CD8-positive, alpha-beta memory T cell (primary cell): ENCODE measurements at regions not wholly inside any gene's neighbourhood (a gene's known extent, or its start where the extent isn't known, plus 50 kb on each side); places are given as distances from the start of the nearest gene placed in this dataset.
"Not testable (repeated sequence)": the region's sequence is repeated elsewhere in the genome, so short reads cannot be mapped to it uniquely, and the experiment has no call there.

Source experiments
- CTCF ChIA-PET: fragments of 350-600 bp; sonication (Branson Sonifier 250); formaldehyde crosslinking; loops from one replicate; lab custom pipeline; 2021; ENCODE audit warnings: antibody characterized with exemption; lab: Charles Lee
- POLR2A ChIA-PET: fragments of 350-600 bp; sonication (Branson Sonifier 250); formaldehyde crosslinking; loops from one replicate; lab custom pipeline; 2021; ENCODE audit warnings: antibody characterized with exemption; lab: Charles Lee
- DNase-seq, 5 donors: peaks; one replicate each; pipeline versions ENCODE4 v3.0.0 to v3.0.0-alpha.2; 2020 to 2022; ENCODE audit warnings: mixed read lengths in 1 of 5
- H3K27ac ChIP-seq: one replicate; pipeline ENCODE4 v1.7.0; 2013; ENCODE audit warnings: low read depth, mild to moderate bottlenecking, low read length, moderate library complexity
- H3K27me3 ChIP-seq: 2 replicates; pipeline ENCODE4 v1.7.0; 2013; ENCODE audit warnings: low read length, mild to moderate bottlenecking; ENCODE audit not compliant: insufficient read depth, poor library complexity, severe bottlenecking
- H3K36me3 ChIP-seq: 2 replicates; pipeline ENCODE4 v1.7.0; 2013; ENCODE audit warnings: mild to moderate bottlenecking, low read length, moderate library complexity; ENCODE audit not compliant: insufficient read depth
- H3K4me1 ChIP-seq: 2 replicates; pipeline ENCODE4 v1.7.0; 2013; ENCODE audit warnings: mild to moderate bottlenecking, low read length, moderate library complexity; ENCODE audit not compliant: insufficient read depth
- H3K4me3 ChIP-seq: 2 replicates; pipeline ENCODE4 v1.7.0; 2013; ENCODE audit warnings: mild to moderate bottlenecking, low read length
- H3K9me3 ChIP-seq: 2 replicates; pipeline ENCODE4 v1.7.0; 2013; ENCODE audit warnings: mild to moderate bottlenecking, low read length
- H3K27ac Mint-ChIP-seq, 8 donors: one replicate each; pipeline ENCODE4 v1.8.0; 2020 to 2021; ENCODE audit warnings: mixed read lengths in 8 of 8, mild to moderate bottlenecking in 6 of 8, inconsistent platforms in 3 of 8, moderate library complexity in 3 of 8
- H3K27me3 Mint-ChIP-seq, 2 donors: one replicate each; pipeline ENCODE4 v1.8.0; 2020 to 2021; ENCODE audit warnings: mixed read lengths in 2 of 2, mild to moderate bottlenecking in 1 of 2, moderate library complexity in 1 of 2
- H3K36me3 Mint-ChIP-seq, 3 donors: one replicate each; pipeline ENCODE4 v1.8.0; 2020 to 2021; ENCODE audit warnings: mixed read lengths in 3 of 3, inconsistent platforms in 1 of 3, mild to moderate bottlenecking in 1 of 3
- H3K4me1 Mint-ChIP-seq, 3 donors: one replicate each; pipeline ENCODE4 v1.8.0; 2020 to 2021; ENCODE audit warnings: mixed read lengths in 3 of 3, inconsistent platforms in 1 of 3, mild to moderate bottlenecking in 1 of 3
- H3K4me3 Mint-ChIP-seq, 7 donors: one replicate each; pipeline ENCODE4 v1.8.0; 2020 to 2021; ENCODE audit warnings: mixed read lengths in 7 of 7, mild to moderate bottlenecking in 6 of 7, moderate library complexity in 4 of 7, inconsistent platforms in 2 of 7
- H3K9me3 Mint-ChIP-seq, 5 donors: one replicate each; pipeline ENCODE4 v1.8.0; 2020 to 2022; ENCODE audit warnings: mixed read lengths in 5 of 5, mild to moderate bottlenecking in 3 of 5, moderate library complexity in 2 of 5, inconsistent platforms in 1 of 5

DNA sequence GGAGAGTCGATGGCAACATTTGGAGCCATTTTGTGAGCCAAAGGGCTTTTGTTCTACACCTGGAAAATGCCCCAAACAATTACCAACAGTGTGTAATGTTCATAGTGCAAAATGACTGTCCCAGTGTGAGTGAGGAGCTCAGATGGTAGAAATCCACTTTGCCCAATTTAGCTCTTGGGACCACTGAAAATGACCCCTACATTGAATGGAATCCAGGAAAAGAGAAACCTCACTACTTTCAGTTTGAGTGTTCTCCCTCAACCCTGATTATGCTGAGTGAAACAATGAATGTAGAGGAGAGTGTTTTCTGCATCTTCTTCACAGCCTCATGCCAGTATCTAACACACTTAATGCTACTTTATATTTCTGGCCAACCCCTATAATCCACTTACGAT is 84.9 kb upstream of the NRN1 start:
- ChIA-PET POLR2A (no interaction called here), CTCF (no interaction called here)
- Histone ChIP-seq H3K36me3 (no peaks in the 10 kb centered on the region), H3K27me3 (no peaks in the 10 kb centered on the region), H3K4me1 (no peaks in the 10 kb centered on the region), H3K4me3 (no peak overlapping the region), H3K27ac (no peak overlapping the region), H3K9me3 (no peaks in the 10 kb centered on the region)
- H3K4me1 Mint-ChIP-seq: peaks cover 0 to 5% (median 5%) of the 10 kb centered on the region in 3 donors
- H3K27me3 Mint-ChIP-seq: peaks cover 4 to 14% of the 10 kb centered on the region in 2 donors
- H3K36me3 Mint-ChIP-seq: no peaks in the 10 kb centered on the region
- H3K9me3 Mint-ChIP-seq: no peaks in the 10 kb centered on the region
- no peak for DNase-seq
- no peak overlapping the region for H3K4me3 Mint-ChIP-seq
- H3K27ac Mint-ChIP-seq: no peak overlapping the region

DNA sequence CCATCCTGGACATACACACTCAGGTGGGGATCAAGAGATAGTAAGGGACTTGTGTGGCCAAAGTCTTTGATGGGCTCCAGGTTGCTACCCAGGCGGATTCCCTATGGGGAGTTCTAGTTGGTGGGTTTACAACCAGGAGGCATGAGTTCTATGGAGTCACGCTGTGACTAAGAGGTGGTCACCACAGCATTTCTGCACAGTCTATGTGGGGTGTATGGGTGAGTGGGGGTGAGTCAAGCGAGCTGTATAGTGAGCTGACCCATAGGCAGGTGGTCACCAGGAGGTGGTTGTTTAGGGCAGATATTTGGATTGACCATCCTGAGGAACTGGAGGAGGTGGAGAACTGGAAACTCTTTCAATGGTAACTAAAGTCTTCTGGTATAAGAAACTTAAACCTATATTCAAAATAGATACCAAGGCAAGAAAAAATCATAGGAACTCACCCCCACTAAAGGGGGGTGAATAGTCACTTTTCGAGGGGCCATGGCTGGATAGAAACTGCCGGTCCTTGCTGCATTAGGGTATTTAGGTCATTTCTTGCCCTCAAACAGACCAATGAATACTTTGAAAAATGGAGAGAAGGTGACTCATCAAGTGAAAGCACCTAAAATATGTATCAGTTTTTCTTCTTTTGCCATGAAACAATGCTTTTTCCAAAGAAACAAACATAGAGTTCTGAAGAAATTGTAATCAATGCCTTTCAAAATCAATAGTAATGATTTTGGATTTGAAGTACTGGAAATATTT is 84.3 kb upstream of the NRN1 start:
- DNase-seq: no peak
- Mint-ChIP-seq H3K9me3 (no peaks in the 10 kb centered on the region), H3K27ac (no peak overlapping the region), H3K27me3 (peaks cover 2 to 14% of the 10 kb centered on the region in 2 donors), H3K36me3 (no peaks in the 10 kb centered on the region), H3K4me3 (no peak overlapping the region), H3K4me1 (peaks cover 0 to 5% (median 5%) of the 10 kb centered on the region in 3 donors)
- Histone ChIP-seq H3K27ac (no peak overlapping the region), H3K36me3 (no peaks in the 10 kb centered on the region), H3K4me1 (no peaks in the 10 kb centered on the region), H3K27me3 (no peaks in the 10 kb centered on the region), H3K4me3 (no peak overlapping the region), H3K9me3 (no peaks in the 10 kb centered on the region)
- ChIA-PET CTCF (no interaction called here), POLR2A (no interaction called here)

DNA sequence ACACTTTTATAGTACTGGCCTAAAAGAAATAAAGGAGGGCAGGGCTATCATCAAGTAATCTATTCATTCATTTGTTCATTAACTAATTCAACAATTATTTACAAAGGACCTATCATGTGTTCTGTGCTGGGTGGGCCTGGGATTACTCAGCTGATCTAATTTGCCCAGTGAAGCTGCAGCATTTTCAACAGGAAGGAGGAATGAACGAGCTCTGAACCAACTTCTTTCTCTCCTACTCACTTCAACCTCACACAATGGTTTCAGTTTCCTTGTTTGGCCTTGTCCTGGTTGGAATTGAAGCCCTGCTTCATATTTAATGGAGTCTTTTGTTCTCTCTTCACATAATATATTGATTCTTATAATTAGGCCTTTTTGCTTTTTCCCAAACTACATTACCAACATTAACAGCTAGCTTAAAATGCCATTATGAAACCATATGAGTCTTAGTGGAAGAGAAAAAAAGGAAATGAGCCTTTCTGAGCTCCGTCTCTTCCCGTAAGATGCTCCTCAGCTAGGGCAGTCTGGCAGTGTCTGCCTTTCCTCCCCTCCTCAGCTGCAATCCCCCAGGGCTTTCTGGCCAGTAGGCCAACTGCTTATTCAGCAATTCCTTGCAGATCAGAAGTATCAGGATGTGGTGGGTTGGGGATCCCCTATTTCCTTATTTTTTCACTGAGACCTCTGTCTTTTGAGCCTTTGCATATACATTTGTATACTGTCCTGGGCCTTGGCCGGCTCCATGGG is 79.4 kb upstream of the NRN1 start:
- Mint-ChIP-seq H3K27ac (no peak overlapping the region), H3K9me3 (peaks cover 0 to 6% (median 4%) of the 10 kb centered on the region in 5 donors), H3K27me3 (peaks cover 6 to 14% of the 10 kb centered on the region in 2 donors), H3K36me3 (no peaks in the 10 kb centered on the region), H3K4me3 (no peak overlapping the region), H3K4me1 (no peaks in the 10 kb centered on the region)
- DNase-seq: no peak
- Histone ChIP-seq H3K4me1 (no peaks in the 10 kb centered on the region), H3K4me3 (no peak overlapping the region), H3K9me3 (no peaks in the 10 kb centered on the region), H3K27me3 (no peaks in the 10 kb centered on the region), H3K27ac (no peak overlapping the region), H3K36me3 (no peaks in the 10 kb centered on the region)
- ChIA-PET CTCF (interaction anchor here (1.2 kb wide), 1 partner anchor 45 kb away, joined by 3 read pairs; no protein-coding TSS in a partner anchor), POLR2A (no interaction called here)

DNA sequence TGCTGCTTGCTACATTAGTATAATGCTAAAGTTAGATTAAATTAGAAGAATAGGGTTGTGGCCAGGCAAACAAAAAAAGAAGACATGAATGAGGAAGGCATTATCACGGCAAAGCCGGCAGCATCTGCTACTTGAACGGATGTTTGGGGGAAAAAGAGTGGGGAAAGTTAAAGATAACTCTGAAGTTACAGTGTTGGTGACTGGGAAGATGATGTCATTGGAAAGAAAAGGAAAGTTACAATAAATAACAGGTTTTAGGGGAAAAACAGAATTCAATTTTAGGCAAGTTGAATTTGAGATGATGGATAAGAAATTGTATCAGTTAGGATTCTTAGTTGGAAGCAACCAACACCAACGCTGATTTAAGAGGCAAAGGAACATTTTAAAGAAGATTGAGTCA is 74.2 kb upstream of the NRN1 start:
- H3K27ac Mint-ChIP-seq: no peak overlapping the region
- no peaks in the 10 kb centered on the region for H3K36me3 ChIP-seq

DNA sequence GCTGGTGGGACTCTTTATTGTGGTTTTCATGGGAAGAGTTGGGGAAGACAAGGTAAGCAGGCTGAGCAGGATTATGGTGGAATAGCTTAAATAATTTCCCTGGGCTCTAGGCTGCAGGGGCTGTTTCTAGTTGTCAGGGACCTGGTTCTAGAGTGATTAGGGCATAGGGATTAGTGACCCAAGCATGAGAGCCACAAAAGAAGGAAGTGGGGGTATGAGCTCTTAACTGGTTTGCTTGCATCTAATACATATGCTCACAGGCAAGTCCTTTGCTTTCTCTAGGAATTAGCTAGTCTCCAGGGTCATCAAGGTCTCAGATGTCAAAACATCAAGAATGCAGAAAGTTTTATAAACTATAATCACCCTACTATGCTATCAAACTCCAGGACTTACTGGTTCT is 67.5 kb upstream of the NRN1 start:
- H3K4me3 ChIP-seq: no peak overlapping the region
- H3K27me3 Mint-ChIP-seq: peaks cover 17 to 84% of the 10 kb centered on the region in 2 donors
- no peaks in the 10 kb centered on the region for H3K36me3 Mint-ChIP-seq
- no peaks in the 10 kb centered on the region for H3K4me1 ChIP-seq
- no peaks in the 10 kb centered on the region for H3K9me3 ChIP-seq
- no peak overlapping the region for H3K27ac ChIP-seq
- no peaks in the 10 kb centered on the region for H3K4me1 Mint-ChIP-seq
- POLR2A ChIA-PET: no interaction called here
- no peak for DNase-seq
- H3K27me3 ChIP-seq: peaks cover 3% of the 10 kb centered on the region
- CTCF ChIA-PET: no interaction called here
- no peak overlapping the region for H3K27ac Mint-ChIP-seq
- peaks cover 1 to 10% (median 6%) of the 10 kb centered on the region in 5 donors for H3K9me3 Mint-ChIP-seq
- H3K36me3 ChIP-seq: no peaks in the 10 kb centered on the region
- H3K4me3 Mint-ChIP-seq: no peak overlapping the region

More for the DNA sequence above, 74.2 kb upstream of the NRN1 start:
- Histone ChIP-seq H3K9me3 (no peaks in the 10 kb centered on the region), H3K27me3 (no peaks in the 10 kb centered on the region), H3K27ac (no peak overlapping the region), H3K4me3 (no peak overlapping the region), H3K4me1 (no peaks in the 10 kb centered on the region)
- DNase-seq: no peak
- CTCF ChIA-PET: no interaction called here
- Mint-ChIP-seq H3K9me3 (peaks cover 0 to 6% (median 4%) of the 10 kb centered on the region in 5 donors), H3K36me3 (no peaks in the 10 kb centered on the region), H3K4me1 (no peaks in the 10 kb centered on the region), H3K27me3 (peaks cover 7 to 31% of the 10 kb centered on the region in 2 donors), H3K4me3 (no peak overlapping the region)
- POLR2A ChIA-PET: no interaction called here

DNA sequence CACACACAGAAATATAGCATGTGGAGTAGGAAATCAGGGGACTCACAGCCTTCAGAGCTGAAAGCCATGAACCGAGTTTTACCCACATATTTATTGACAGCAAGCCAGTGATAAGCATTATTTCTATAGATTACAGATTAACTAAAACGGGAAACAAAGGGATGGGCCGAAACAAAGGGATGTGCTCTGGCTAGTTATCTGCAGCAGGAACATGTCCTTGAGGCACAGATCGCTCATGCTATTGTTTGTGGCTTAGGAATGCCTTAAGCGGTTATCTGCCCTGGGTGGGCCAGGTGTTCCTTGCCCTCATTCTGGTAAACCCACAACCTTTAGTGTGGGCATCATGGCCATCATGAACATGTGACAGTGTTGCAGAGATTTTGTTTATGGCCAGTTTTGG is 61.4 kb upstream of the NRN1 start:
- H3K4me3 Mint-ChIP-seq, H3K36me3 ChIP-seq, H3K4me1 Mint-ChIP-seq, H3K27ac ChIP-seq, DNase-seq, H3K36me3 Mint-ChIP-seq, H3K27ac Mint-ChIP-seq, POLR2A ChIA-PET, H3K27me3 ChIP-seq, H3K4me3 ChIP-seq, H3K9me3 ChIP-seq, H3K4me1 ChIP-seq: not testable (repeated sequence)
- peaks cover 12 to 78% of the 10 kb centered on the region in 2 donors for H3K27me3 Mint-ChIP-seq
- peaks cover 15 to 20% (median 18%) of the 10 kb centered on the region in 5 donors for H3K9me3 Mint-ChIP-seq
- CTCF ChIA-PET: interaction anchor here (1.4 kb wide), 1 partner anchor 10 kb away, joined by 4 read pairs; no protein-coding TSS in a partner anchor

DNA sequence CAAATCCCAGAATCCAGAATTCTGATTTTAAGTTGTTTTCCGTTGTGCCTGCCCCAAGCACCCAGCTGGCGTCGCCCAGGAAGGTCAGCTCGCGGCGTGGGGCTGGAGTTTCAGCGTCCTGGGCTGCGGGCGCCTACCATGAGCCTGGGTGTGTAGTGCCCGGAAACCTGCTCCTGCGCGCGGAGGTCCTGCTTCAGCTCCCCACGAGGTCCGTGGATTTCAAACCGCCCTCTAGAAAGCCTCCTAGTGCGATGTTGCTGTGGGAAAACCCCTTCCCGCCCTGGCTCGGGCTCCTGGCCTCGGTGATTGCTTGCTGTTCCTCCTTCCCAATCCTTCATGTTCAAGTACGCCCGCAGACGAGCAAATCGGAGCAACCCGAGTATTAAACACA is 51.3 kb upstream of the NRN1 start:
- Mint-ChIP-seq H3K27me3 (peaks cover 22 to 61% of the 10 kb centered on the region in 2 donors), H3K36me3 (no peaks in the 10 kb centered on the region), H3K4me3 (no peak overlapping the region), H3K4me1 (no peaks in the 10 kb centered on the region), H3K27ac (no peak overlapping the region), H3K9me3 (peaks cover 0 to 6% (median 0%) of the 10 kb centered on the region in 5 donors)
- Histone ChIP-seq H3K27me3 (no peaks in the 10 kb centered on the region), H3K4me1 (no peaks in the 10 kb centered on the region), H3K9me3 (no peaks in the 10 kb centered on the region), H3K27ac (no peak overlapping the region), H3K4me3 (no peak overlapping the region), H3K36me3 (no peaks in the 10 kb centered on the region)
- CTCF ChIA-PET: interaction anchor here (1.6 to 3.0 kb wide), 2 partner anchors 10 to 489 kb away, joined by 4 to 13 read pairs; no protein-coding TSS in a partner anchor
- DNase-seq: no peak
- POLR2A ChIA-PET: no interaction called here

DNA sequence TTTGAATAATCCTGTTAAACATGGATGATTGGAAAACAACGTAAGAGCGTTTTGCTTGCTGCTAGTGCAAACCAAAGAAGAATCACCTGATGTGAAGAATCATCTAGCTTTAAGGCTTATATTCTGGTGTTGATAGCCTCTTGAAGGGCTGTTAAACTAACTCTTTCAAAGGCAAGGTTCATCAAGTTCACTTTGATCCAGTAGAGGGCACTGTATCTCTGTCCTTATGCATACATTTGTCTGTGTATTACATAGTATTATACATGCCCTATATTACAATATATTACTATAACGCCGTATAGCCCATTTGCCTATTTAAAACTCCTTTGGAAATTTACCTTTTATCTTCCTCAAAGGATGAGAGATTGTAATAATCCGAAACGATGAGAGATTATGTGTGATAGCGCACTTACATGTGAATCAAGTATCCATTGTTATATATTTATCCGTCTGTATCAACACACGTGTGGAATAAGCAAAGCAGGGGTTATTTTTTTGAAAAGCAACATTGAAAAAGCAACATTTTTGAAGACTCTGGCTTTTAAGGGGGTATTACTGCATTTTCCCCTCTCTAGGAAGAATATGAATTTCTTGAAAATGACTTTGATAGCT is 50.8 kb upstream of the NRN1 start:
- Histone ChIP-seq H3K4me1 (no peaks in the 10 kb centered on the region), H3K36me3 (no peaks in the 10 kb centered on the region), H3K9me3 (no peaks in the 10 kb centered on the region), H3K27me3 (no peaks in the 10 kb centered on the region), H3K4me3 (no peak overlapping the region), H3K27ac (no peak overlapping the region)
- peaks cover 0 to 6% (median 0%) of the 10 kb centered on the region in 5 donors for H3K9me3 Mint-ChIP-seq
- no peak overlapping the region for H3K4me3 Mint-ChIP-seq
- H3K27ac Mint-ChIP-seq: no peak overlapping the region
- DNase-seq: peak in 2 of 5 donors; percentile 9 to 31
- H3K4me1 Mint-ChIP-seq: no peaks in the 10 kb centered on the region
- POLR2A ChIA-PET: no interaction called here
- CTCF ChIA-PET: interaction anchor here (0.7 to 3.0 kb wide), 3 partner anchors 10 to 499 kb away, joined by 3 to 13 read pairs (median 4); no protein-coding TSS in a partner anchor
- no peaks in the 10 kb centered on the region for H3K36me3 Mint-ChIP-seq
- H3K27me3 Mint-ChIP-seq: peaks cover 23 to 64% of the 10 kb centered on the region in 2 donors
